HG02759 (cell line): ENCODE measurements at regions not wholly inside any gene's neighbourhood (a gene's known extent, or its start where the extent isn't known, plus 50 kb on each side); places are given as distances from the start of the nearest gene placed in this dataset.

Source experiments
- ATAC-seq: cut with Tn5 transposase; IDR thresholded peaks from one replicate; pipeline ENCODE4 v1.9.1; 2021; ENCODE audit warnings: mild to moderate bottlenecking, moderate library complexity; ENCODE audit not compliant: unreplicated experiment

- ATAC-seq = no peak
Observed at GRCh38 chr2:16303761-16304160, 361.9 kb downstream of the CYRIA start.

DNA sequence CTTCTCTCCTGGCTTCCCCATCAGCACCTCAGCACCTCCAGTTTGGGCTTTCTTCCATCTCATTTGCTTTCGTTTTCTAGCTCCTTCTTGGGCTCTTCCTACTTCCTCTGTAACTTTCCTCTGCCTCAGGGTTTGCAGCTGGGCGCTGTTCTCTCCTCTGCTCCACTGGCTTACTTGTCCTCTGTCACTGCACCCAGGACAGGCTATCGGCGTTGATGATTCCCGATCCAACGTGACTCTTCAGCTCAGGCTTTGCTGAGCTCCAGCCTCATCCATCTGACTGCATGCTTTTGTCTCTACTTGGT lies 362.4 kb downstream of the CYRIA start:
- no peak for ATAC-seq

DNA sequence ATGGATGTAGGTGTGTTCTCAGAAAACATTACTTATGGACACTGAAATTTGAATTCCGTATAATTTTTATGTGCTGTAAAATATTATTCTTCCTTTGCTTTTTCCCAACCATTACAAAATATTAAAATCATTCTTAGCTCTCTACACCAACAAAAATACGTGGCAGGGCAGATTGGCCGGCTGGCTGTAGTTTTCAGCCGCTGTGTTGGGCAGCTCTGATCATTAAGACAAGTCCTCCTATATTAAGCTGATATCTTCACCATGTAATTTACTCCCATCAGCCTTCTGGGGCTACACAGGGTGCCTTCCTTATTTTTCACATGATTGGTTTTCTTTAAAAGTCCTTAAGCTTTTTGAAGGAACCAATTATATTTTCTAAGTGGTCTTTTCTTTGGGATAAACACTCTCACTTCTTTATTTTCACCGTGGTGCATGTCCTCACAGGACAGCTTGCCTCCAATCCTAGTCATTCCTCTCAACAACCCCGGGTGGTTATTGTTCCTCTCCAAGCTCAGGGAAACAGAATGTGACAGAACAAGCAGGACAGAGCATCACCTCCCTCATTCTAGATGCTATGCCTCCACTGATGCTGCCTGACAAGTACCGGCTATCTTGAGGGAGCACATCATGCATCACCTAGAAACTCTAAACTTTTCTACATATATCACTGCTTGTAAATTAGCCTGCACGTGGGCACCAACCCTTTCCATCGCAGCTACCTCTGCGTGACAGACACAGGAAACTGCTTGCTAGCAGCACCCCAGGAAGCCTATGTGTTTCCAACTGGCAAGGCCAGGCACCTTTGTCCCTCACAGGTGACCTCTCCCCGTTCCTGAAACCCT lies 362.3 kb downstream of the MYCN start:
- ATAC-seq = no peak

DNA sequence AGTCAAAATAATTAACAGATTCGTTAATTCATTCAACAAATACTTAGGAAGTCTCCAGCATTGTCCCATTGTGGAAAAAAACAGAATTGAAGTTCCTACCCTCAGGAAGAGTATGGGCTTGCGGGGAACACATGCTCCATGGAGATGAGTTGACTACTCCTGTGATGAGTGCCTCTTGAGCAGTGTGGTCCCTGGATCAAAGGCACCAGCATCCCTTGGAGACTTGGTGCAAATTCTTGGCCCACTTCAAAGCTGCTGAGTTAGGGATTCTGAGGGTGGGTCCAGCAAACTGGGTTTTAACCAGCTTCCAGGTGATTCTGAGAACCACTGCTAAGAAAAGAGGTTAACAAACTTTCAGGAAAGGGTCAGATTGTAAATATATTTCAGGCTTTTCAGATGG lies 361.6 kb downstream of the MYCN start:
- no peak for ATAC-seq

DNA sequence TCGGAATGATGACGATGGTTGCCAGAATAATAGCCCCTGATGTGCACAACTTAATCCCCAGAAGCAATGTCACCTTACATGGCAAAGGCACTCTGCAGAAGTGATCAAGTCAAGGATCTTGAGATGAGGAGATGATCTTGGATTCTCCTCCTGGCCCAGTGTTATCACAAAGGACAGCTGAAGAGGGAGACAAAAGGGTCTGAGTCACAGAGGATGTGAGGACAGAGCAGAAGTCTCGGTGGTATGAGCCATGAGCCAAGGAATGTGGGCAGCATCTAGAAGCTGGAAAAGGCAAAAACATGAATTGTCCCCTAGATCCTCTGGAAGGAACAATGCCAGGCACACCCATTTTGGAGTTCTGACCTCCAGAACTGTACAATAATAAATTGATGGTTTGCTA lies 358.5 kb downstream of the MYCN start:
- ATAC-seq = no peak

- ATAC-seq = no peak
Observed at GRCh38 chr2:16296331-16297250, 356.2 kb downstream of the MYCN start.

- ATAC-seq = no peak
Observed at GRCh38 chr2:16296038-16296290, 355.6 kb downstream of the MYCN start.

- ATAC-seq = no peak
Observed at GRCh38 chr2:16294791-16295190, 354.4 kb downstream of the MYCN start.

- ATAC-seq = no peak
Observed at GRCh38 chr2:16293871-16294270, 353.5 kb downstream of the MYCN start.

DNA sequence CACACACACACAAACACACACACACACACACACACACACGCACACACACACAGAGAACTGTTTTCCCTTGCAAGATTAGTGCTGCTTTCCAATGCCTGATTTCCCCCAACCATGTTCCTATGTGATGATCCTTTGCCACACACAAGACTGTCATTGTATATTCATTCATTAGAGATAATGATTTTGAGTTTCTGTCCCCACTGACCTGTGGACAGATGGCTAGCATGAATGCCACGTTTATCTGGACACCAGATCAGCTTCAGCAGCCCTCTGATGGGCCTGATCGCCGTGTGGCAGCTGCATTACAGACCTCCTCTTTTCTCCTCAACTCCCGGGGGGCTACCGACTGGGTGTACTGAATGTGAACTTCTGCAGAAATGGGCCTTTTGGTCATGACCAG lies 353.0 kb downstream of the MYCN start:
- no peak for ATAC-seq

- ATAC-seq = no peak
Observed at GRCh38 chr2:16291731-16292550, 351.6 kb downstream of the MYCN start.

GRCh38 chr2:16291226-16291625 lies 350.9 kb downstream of the MYCN start:
- ATAC-seq = no peak

DNA sequence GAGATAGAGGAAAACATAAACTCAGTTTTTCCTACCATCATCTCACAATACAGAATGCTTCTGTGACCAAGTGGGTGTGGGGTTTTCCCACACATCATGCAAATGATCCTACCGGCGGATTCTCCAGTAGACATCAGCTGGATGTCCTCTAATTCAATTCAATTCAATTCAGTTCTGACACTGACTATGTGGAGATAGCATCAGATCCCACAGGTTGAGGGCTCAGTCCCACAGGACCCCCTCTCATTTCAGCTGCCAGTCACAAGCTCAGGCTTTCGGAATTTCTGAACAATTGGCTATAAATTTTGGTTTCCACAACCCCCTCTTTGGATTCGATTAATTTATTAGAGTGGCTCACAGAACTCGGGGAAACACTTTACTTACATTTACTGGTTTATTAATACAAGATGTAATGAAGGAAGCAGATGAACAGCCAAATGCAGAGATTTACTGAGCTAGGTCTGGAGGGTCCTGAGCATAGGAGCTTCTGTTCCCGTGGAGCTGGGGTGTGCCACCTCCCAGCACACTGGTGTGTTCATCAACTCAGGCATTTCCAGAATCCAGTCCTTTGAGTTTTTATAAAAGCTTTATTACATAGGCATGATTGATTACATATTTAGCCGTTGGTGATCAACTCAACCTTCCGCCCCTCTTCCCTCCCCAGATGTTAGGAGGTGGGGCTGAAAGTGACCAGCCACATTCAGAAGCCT lies 350.1 kb downstream of the MYCN start:
- no peak for ATAC-seq

- no peak for ATAC-seq
Observed at GRCh38 chr2:16288371-16289112, 348.2 kb downstream of the MYCN start.

GRCh38 chr2:16287831-16288230 lies 347.5 kb downstream of the MYCN start:
- ATAC-seq = no peak

DNA sequence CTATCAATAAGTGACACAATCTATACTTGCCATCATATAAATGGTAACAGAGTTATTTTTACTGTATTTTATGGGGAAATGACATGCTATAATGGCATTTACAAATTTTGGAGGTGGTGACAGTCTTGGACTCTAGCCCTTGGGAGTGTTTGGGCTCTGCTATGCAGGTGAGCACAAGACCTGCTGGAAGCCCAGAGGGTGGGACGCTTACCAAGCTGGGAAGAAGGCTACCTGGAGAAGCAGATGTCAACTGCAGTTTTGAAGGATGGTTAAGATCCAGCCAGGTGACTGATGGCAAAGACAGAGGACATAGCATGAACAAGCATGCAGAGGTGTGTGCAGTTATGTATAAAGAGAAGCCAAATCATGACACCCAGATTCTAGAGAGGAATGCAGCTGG lies 346.9 kb downstream of the MYCN start:
- ATAC-seq = no peak

DNA sequence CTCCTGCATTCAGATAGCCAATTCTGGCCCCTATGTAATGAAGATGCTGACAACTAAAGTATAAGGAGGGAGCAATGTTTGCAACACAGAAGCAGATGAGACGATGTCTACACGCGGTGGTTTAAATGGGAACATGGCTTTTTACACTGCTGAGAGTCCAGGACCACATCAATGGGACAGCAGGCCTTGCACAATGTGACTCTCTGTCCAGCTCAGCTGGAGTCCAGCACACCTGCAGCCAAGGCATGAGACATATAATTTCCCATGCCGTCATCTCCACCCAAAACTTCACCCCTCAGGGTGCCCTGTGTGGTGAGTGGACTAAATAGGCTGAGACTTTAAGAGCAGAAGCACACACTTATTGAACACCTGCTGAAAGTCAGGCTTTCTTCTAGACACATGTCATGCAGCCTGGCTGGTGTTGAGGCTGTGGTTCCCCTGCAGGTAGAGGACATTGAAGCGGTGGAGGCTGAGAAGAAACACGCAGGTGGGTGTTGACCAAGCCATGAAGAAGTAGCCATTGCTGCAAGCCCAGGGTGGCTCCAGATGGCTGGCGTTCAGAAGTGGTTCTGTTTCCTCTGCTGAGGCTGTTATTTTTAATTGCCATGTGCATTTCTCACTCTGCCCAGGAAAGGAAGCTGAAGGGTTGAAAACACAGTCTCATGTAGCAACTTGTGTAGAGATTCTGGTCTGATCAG lies 345.6 kb downstream of the MYCN start:
- no peak for ATAC-seq

DNA sequence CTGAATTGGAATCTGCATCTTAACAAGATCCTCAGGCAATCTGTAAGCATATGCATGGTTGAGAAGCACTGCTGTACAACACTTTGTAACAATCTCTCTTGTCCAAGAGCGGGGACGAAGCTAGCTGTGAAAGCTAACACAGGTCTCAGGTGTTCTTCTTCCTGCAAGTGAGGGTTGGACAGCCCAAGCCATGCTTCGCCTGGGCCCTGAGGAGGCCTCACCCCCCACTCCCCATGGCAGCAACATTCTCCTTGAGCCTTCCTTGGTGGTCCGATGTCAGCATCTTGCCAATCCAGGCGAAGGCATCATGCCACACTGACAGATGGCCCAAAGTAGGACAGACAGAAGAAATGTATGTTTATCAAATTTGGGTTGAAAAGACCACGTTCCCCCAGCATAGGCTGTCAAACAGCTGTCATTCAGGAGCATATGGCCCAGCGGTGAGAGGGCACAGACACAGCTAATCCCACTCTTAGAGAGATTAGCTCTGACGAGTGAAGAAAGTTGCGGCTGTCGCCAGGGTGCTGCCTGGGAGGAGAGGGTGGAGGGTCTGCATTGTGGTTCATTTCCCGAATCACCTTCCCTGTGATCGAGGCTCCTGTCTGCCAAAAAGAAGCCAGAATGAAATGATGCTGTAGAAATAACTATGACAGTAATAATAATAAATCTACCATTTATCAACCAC lies 344.7 kb downstream of the MYCN start:
- ATAC-seq = no peak
